ENCODE measurements at regions not wholly inside any gene's neighbourhood (a gene's known extent, or its start where the extent isn't known, plus 50 kb on each side); places are given as distances from the start of the nearest gene placed in this dataset.

DNA sequence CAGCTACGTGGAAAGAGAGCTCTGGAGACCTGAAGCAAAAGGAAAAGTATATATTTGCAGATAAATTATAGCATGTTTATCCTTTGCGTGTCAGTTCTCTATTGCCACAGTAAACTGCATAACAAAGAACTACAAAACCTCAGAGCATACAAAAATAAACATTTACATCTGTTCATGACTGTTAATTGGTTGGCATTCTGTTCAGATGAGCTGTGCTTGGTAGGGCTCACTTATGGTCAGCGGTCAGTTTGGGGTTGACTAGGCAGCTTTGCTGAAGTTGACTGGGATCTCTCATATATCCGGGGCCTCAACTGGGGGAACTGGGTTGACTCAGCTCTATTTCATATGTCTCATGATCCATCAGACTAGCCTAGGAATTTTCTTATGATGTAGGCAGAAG, 257.7 kb downstream of the TLE1 start:
- TF ChIP-seq POLR2AphosphoS5 (IDR thresholded peaks at IDR 0.05; ENCODE audit: insufficient read depth in 1 of 2, low read depth in 1 of 2) (no peak), POLR2A (IDR thresholded peaks at IDR 0.05) (no peak)
- TF ChIP-seq, protein P1, sequence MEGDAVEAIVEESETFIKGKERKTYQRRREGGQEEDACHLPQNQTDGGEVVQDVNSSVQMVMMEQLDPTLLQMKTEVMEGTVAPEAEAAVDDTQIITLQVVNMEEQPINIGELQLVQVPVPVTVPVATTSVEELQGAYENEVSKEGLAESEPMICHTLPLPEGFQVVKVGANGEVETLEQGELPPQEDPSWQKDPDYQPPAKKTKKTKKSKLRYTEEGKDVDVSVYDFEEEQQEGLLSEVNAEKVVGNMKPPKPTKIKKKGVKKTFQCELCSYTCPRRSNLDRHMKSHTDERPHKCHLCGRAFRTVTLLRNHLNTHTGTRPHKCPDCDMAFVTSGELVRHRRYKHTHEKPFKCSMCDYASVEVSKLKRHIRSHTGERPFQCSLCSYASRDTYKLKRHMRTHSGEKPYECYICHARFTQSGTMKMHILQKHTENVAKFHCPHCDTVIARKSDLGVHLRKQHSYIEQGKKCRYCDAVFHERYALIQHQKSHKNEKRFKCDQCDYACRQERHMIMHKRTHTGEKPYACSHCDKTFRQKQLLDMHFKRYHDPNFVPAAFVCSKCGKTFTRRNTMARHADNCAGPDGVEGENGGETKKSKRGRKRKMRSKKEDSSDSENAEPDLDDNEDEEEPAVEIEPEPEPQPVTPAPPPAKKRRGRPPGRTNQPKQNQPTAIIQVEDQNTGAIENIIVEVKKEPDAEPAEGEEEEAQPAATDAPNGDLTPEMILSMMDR (IDR thresholded peaks at IDR 0.05) = no peak

Measured in vagina (tissue), 2 donors.